ENCODE measurements at regions not wholly inside any gene's neighbourhood (a gene's known extent, or its start where the extent isn't known, plus 50 kb on each side); places are given as distances from the start of the nearest gene placed in this dataset.

DNA sequence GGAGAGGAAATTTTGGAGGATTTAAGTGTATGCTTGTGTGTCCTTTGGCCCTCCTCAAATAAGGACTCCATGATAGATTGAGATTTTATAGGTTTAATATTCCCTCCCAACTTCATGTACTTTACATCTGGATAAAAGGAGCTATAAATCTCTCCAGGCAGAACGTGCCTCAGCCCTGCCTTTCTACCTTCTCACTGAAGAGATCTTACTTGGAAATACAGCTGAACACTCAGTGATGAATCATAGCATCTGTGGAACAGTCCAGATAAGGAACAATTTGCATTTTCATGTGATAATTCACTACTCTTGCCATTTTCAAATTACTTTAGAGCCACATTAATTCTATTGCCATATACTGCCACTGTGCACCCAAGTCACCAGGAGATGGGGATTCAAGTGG is 364.6 kb upstream of the PODXL start:
- TF ChIP-seq, protein P1, sequence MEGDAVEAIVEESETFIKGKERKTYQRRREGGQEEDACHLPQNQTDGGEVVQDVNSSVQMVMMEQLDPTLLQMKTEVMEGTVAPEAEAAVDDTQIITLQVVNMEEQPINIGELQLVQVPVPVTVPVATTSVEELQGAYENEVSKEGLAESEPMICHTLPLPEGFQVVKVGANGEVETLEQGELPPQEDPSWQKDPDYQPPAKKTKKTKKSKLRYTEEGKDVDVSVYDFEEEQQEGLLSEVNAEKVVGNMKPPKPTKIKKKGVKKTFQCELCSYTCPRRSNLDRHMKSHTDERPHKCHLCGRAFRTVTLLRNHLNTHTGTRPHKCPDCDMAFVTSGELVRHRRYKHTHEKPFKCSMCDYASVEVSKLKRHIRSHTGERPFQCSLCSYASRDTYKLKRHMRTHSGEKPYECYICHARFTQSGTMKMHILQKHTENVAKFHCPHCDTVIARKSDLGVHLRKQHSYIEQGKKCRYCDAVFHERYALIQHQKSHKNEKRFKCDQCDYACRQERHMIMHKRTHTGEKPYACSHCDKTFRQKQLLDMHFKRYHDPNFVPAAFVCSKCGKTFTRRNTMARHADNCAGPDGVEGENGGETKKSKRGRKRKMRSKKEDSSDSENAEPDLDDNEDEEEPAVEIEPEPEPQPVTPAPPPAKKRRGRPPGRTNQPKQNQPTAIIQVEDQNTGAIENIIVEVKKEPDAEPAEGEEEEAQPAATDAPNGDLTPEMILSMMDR (IDR thresholded peaks at IDR 0.05) = no peak
- TF ChIP-seq EZH2 (IDR thresholded peaks at IDR 0.05) (no peak), EZH2phosphoT487 (IDR thresholded peaks at IDR 0.05) (no peak)
